ENCODE measurements at regions not wholly inside any gene's neighbourhood (a gene's known extent, or its start where the extent isn't known, plus 50 kb on each side); places are given as distances from the start of the nearest gene placed in this dataset.
"Not testable (repeated sequence)": the region's sequence is repeated elsewhere in the genome, so short reads cannot be mapped to it uniquely, and the experiment has no call there.

- DNase-seq, result no peak
These were observed 181.8 kb downstream of the AKAIN1 start for GRCh38 chr18:5015213-5015612.

DNA sequence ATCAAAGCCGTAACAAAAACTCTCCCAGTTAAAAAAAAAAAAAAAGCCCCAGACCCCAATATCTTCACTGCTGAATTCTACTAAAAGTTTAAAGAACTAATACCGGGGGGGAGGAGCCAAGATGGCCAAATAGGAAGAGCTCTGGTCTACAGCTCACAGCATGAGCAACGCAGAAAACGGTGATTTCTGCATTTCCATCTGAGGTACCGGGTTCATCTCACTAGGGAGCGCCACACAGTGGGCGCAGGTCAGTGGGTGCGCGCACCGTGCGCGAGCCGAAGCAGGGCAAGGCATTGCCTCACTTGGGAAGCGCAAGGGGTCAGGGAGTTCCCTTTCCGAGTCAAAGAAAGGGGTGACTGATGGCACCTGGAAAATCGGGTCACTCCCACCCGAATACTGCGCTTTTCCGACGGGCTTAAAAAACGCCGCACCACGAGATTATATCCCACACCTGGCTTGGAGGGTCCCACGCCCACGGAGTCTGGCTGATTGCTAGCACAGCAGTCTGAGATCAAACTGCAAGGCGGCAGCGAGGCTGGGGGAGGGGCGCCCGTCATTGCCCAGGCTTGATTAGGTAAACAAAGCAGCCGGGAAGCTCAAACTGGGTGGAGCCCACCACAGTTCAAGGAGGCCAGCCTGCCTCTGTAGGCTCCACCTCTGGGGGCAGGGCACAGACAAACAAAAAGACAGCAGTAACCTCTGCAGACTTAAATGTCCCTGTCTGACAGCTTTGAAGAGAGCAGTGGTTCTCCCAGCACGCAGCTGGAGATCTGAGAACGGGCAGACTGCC lies 192.8 kb downstream of the AKAIN1 start:
- not testable (repeated sequence) for DNase-seq

DNA sequence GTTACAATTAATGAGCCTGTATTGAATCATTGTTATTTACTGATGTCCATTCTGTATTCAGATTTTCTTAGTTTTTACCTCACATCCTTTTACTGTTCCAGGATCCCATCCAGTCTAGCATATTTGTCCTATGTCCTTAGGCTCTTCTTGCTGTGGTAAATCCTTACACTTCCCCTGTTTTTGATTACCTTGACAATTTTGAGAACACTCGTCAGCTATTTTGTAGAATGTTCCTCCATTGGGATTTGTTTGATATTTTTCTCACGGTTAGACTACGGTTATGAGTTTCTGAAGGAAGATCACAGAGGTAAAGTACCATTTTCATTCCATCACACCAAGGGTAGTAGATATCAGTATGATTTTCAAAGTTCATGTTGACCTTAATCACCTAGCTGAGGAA lies 202.3 kb downstream of the AKAIN1 start:
- no peak for DNase-seq

GRCh38 chr18:4987452-4988405 lies 209.3 kb downstream of the AKAIN1 start:
- DNase-seq, result no peak

DNA sequence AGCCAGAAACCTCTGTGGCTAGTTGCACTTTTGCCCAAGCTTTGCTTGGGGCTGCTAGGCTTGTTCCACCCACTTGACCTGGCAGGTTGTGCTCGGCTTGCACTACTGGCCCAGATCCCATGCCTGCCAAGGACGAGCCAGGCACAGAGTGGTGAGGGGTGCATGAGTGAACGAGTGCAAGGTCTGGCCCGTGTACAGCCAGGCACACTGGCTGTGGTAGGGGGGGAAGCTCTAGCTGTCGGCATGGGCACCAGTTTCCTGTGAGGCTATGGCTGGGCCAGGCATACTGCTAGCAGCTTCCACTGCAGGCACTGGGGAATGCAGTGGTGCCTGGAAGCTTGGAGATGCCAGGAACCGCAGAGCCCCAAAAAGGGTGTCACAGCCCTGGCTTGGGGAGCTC lies 210.4 kb downstream of the AKAIN1 start:
- DNase-seq, result no peak

DNA sequence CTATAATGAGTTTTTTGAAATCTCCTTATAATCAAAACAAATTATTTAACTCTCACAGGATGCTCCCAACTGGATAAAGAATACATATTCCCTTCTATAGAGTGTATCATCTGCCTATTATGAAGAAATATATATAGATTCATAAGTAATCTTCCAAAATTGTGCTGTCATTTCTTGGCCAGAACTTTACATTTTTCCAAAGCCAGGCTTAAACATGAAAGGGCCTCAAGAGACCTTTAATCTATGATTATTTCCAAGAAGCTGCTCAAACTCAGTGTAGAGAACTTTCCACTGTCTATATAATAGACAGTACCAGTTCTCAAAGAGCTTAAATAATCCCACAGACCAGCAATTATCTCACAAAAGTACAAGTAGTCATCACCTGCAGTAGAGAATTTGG lies 211.0 kb downstream of the AKAIN1 start:
- DNase-seq, result no peak

- DNase-seq, result no peak
These were observed 235.7 kb downstream of the AKAIN1 start for GRCh38 chr18:4961121-4961909.

DNA sequence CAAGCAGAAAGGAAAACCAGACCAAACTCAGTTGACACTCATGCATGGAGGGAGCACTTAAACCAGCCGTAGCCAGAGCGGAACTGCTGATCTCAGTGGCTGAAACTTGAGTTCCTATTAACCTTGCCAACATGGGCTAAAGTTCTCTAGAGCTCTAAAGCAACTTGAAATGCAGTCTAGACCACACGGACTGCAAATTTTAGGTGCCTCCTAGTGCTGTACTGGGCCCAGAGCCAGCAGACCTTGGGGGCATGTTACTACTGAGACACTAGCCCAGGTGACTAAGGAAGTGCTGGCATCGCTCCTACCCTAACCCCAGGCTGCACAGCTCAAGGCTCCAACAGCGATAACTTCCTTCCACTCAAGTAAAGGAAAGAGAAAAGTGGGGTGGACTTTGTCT lies 236.5 kb downstream of the AKAIN1 start:
- DNase-seq, result no peak

DNA sequence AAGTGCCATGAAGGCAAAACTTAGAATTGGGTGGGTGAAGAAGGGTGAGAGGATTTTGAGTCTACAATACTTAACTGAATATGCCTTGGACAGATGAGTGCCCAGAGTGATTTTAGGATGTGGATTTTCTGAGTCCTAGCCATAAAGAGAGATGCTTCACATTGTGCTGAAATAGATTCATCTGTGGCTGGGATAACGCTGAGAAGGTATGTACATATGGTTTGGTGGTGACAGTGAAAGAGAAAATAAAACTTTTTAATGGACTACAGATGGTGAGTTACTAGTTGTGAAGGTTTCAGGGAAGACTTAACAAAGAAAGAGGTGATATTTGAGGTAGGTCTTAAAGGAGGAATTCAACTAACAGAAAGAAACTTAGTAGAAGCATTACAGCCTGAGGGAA lies 265.8 kb downstream of the AKAIN1 start:
- DNase-seq, result no peak

DNA sequence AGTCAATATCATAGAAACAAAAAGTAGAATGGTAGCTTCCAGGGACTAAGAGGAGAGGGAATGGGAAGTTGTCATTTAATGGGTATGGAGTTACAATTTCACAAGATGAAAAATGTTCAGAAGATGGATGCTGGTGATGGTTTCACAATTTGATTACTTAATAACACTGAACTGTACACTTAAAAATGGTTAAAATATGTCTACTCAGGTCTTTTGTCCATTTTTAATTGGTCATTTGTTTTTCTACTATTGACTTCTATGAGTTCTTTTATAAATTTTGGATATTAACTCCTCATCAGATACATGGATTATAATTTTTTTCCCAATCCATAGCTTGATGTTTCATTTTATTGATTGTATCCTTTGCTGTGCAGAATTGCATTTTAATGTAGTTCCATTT lies 275.5 kb downstream of the AKAIN1 start:
- no peak for DNase-seq

DNA sequence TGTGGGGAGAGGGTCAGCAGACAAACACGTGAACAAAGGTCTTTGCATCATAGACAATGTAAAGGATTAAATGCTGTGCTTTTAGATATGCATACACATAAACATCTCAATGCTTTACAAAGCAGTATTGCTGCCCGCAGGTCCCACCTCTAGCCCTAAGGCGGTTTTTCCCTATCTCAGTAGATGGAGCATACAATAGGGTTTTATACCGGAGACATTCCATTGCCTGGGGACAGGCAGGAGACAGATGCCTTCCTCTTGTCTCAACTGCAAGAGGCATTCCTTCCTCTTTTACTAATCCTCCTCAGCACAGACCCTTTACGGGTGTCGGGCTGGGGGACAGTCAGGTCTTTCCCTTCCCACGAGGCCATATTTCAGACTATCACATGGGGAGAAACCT lies 279.5 kb downstream of the AKAIN1 start:
- not testable (repeated sequence) for DNase-seq

DNA sequence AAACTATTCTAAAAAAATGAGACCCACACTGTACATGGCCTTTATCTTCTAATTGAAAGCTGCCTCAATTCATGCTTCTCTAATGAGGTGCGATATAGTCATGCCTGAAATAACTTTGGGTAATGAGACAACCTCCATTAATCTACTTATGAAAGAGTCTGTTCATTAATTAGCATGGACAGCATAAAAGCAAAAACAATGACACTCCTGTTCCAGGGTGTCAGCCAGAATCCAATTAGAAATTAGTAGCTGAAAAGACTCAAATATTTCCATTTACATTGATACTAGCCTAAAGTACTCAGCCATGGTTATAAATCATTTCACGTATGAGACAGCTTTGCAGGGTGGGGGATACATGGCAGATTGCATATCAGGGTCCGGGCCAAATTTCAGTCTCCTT lies 288.7 kb downstream of the AKAIN1 start:
- DNase-seq, result no peak

GRCh38 chr18:4906856-4907255 lies 290.2 kb downstream of the AKAIN1 start:
- DNase-seq, result no peak

DNA sequence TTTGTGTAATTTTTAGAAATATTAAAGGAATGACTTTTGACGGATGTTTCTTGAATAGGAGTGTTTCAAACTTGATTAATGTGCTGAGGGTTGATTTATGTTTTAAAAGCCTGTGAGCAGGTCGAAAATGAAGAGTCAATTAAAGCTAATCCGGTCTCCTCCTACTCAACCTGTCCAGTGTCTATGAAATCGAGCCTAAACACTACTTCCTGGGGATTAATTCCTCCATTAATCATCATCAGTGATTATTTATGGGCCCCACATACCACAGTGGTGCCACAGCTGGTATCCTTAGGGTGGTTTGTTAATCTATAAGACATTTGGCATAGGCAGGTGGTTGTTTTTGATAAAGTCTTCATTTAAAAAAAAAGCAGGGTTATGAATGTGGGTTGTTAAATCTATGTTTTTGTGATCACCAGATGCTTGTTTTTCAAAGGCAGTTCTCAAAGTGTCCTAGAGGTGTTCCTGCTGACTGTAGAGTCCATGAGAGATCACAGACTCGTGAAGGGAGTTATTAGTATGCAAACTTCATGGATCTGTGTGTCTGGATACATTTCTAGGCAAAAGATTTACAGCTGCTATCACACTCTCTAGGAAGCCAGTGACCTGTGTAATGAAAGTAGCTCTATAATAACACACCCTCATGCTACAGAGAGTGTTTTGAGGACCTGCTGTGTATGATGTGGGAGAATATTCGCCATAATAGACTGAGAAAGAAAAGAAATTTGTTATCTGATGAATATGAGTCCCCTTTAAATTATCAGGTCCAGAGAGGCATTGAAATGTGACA lies 308.6 kb downstream of the AKAIN1 start:
- no peak for DNase-seq

DNA sequence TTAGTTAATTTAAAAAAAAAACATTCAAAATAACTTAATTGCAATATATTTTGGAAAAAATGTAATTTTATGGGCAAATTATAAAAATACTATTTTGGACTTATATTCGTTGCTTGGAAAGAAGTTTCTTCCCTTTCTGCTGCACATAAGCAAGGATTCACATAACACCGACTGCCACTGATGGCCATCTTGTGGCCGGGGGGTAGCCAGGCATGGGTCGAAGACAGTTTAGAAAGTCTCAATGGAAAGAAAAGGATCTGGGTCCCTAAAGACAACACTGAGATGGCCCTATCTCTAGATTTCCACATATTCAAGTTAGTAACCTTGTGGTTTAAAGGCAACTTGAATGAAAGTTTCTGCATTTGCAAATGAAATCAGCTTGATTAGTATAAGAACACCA lies 318.6 kb downstream of the AKAIN1 start:
- DNase-seq, result no peak

DNA sequence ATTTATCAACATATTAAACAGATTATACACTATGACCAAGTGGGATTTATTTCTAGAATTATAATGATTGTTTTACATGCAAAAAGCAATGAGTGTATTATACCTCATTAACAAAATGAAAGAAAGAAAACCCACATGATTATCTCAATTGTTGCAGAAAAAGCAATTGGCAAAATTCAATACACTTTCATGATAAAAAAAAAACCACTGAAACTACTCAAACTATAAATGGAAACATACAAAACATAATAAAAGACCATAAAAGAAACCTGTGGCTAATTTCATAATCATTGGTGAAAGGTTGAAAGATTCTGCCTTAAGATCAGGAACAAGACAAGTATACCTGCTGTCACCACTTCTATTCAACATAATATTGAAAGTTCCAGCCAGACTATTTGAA lies 325.9 kb downstream of the AKAIN1 start:
- no peak for DNase-seq

DNA sequence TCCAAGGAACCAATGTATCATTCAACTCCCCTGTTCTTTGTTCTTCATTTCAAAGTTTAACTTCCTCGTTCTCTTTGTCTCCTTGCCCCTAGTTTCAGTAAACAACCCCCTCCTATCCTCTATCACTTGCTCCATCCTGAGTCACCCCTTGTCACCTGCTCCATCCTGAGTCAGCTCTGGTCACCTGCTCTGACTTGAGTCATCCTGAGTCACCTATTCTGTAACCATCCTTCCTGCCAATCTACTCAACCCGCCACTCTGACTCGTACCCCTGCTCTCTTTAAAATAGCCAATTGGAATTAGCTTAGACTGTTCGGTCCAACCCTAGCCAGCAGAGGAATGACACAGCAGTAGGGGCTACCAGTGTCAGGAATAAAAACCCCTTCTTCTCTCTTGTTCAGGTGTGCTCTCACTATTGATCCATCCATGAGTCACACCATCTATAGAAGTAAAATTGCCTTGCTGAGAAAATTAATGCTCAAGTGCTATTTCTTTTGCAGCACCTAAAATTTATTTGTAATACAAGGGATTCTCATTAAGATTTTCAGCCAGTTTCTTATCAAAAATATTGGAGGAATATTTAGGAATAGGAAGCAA lies 326.8 kb downstream of the AKAIN1 start:
- no peak for DNase-seq

DNA sequence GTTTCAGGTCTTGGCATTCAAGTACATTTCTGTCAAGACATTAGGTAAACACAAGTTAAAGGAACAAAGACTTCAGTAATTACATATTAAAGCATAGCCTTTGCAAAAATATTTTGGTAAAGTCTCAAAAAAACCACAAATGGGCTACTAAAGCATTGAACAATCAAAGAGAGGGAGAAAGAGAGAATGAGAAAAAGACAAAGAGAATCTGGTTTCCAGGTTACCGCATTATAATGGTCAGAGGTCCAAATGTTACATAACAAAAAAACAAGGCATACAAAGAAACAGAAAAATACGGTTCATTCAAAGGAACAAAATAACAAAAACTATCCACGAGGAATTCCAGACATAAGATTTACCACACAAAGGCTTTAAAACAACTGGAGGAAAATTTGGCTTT lies 327.9 kb downstream of the AKAIN1 start:
- no peak for DNase-seq

- DNase-seq, result no peak
These were observed 338.5 kb downstream of the AKAIN1 start for GRCh38 chr18:4858379-4859127.

GRCh38 chr18:4854671-4855070 lies 342.4 kb downstream of the AKAIN1 start:
- DNase-seq, result no peak

GRCh38 chr18:4851301-4851976 lies 345.6 kb downstream of the AKAIN1 start:
- no peak for DNase-seq
